ENCODE measurements at regions not wholly inside any gene's neighbourhood (a gene's known extent, or its start where the extent isn't known, plus 50 kb on each side); places are given as distances from the start of the nearest gene placed in this dataset.
"Not testable (repeated sequence)": the region's sequence is repeated elsewhere in the genome, so short reads cannot be mapped to it uniquely, and the experiment has no call there.

DNA sequence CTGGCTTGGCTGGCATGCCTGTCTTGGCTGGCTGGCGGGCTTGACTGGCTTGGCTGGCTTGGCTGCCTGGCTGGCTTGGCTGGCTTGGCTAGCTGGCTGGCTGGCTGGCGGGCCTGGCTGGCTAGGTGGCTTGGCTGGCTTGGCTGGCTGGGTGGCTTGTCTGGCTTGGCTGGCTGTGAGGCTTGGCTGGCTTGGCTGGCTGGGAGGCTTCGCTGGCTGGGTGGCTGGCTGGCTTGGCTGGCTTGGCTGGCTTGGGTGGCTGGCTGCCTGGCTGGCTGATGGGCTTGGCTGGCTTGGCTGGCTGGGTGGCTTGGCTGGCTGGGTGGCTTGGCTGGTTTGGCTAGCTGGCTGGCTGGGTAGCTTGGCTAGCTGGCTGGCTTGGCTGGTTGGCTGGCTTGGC is 2827.9 kb downstream of the RPIA start:
- TF ChIP-seq, protein P1, sequence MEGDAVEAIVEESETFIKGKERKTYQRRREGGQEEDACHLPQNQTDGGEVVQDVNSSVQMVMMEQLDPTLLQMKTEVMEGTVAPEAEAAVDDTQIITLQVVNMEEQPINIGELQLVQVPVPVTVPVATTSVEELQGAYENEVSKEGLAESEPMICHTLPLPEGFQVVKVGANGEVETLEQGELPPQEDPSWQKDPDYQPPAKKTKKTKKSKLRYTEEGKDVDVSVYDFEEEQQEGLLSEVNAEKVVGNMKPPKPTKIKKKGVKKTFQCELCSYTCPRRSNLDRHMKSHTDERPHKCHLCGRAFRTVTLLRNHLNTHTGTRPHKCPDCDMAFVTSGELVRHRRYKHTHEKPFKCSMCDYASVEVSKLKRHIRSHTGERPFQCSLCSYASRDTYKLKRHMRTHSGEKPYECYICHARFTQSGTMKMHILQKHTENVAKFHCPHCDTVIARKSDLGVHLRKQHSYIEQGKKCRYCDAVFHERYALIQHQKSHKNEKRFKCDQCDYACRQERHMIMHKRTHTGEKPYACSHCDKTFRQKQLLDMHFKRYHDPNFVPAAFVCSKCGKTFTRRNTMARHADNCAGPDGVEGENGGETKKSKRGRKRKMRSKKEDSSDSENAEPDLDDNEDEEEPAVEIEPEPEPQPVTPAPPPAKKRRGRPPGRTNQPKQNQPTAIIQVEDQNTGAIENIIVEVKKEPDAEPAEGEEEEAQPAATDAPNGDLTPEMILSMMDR (IDR thresholded peaks at IDR 0.05): not testable (repeated sequence)
- TF ChIP-seq ZFX (IDR thresholded peaks at IDR 0.05; ENCODE audit: borderline replicate concordance): not testable (repeated sequence)
